Keratinocyte (primary cell): ENCODE measurements at regions not wholly inside any gene's neighbourhood (a gene's known extent, or its start where the extent isn't known, plus 50 kb on each side); places are given as distances from the start of the nearest gene placed in this dataset.

Source experiments
- DNase-seq: peaks from one replicate; pipeline ENCODE4 v3.0.0-alpha.2; 2011; ENCODE audit warnings: low read depth, missing footprints, low spot score
- FAIRE-seq: peaks from 2 replicates; lab custom pipeline; 2011; peaks lifted over from hg19 to GRCh38; lab: Jason Lieb, UNC
- H2AFZ ChIP-seq: 2 replicates; pipeline ENCODE4 v1.6.0; 2012; ENCODE audit warnings: low read length, control low read depth, inconsistent platforms; ENCODE audit not compliant: control insufficient read depth
- H3K27ac ChIP-seq: 2 replicates; pipeline ENCODE4 v1.5.1; 2011; ENCODE audit warnings: low read length; ENCODE audit not compliant: control insufficient read depth, insufficient read depth
- H3K27me3 ChIP-seq: 3 replicates; pipeline ENCODE4 v1.6.0; 2011; ENCODE audit warnings: low read length; ENCODE audit not compliant: control insufficient read depth, insufficient read depth; ENCODE audit errors: extremely low read depth
- H3K36me3 ChIP-seq, 2 experiments: 2 replicates in 1 of 2; 3 replicates in 1 of 2; pipeline ENCODE4 v1.5.1; 2011; ENCODE audit warnings: low read length in 2 of 2, mild to moderate bottlenecking in 1 of 2; ENCODE audit not compliant: control insufficient read depth in 2 of 2, insufficient read depth in 2 of 2; ENCODE audit errors: extremely low read depth in 1 of 2
- H3K4me1 ChIP-seq: 3 replicates; pipeline ENCODE4 v1.5.1; 2011; ENCODE audit warnings: low read length; ENCODE audit not compliant: control insufficient read depth, insufficient read depth; ENCODE audit errors: extremely low read depth
- H3K4me2 ChIP-seq: 3 replicates; pipeline ENCODE4 v1.6.0; 2011; ENCODE audit warnings: low read depth, low read length; ENCODE audit not compliant: control insufficient read depth, insufficient read depth; ENCODE audit errors: extremely low read depth
- H3K4me3 ChIP-seq, 3 experiments: fragments of 200-600 bp in 1 of 3; sonication (generic) in 1 of 3; 2 replicates in 2 of 3; 3 replicates in 1 of 3; pipeline ENCODE4 v1.5.1; 2011 to 2016; ENCODE audit warnings: low read length in 3 of 3, mild to moderate bottlenecking in 3 of 3, control low read depth in 2 of 3, inconsistent platforms in 1 of 3, low read depth in 1 of 3, mixed read lengths in 1 of 3, mixed run types in 1 of 3, moderate library complexity in 1 of 3; ENCODE audit not compliant: control insufficient read depth in 2 of 3, insufficient read depth in 2 of 3; ENCODE audit errors: extremely low read depth in 1 of 3
- H3K79me2 ChIP-seq: 2 replicates; pipeline ENCODE4 v1.6.0; 2012; ENCODE audit warnings: low read length; ENCODE audit not compliant: control insufficient read depth, insufficient read depth
- H3K9ac ChIP-seq: 3 replicates; pipeline ENCODE4 v1.6.0; 2011; ENCODE audit warnings: low read length; ENCODE audit not compliant: control insufficient read depth, insufficient read depth; ENCODE audit errors: extremely low read depth
- H3K9me1 ChIP-seq: 3 replicates; pipeline ENCODE4 v1.6.0; 2011; ENCODE audit warnings: low read length; ENCODE audit not compliant: control insufficient read depth, insufficient read depth; ENCODE audit errors: extremely low read depth
- H3K9me3 ChIP-seq: 2 replicates; pipeline ENCODE4 v1.5.1; 2012; ENCODE audit warnings: low read depth, low read length; ENCODE audit not compliant: control insufficient read depth
- H4K20me1 ChIP-seq: 3 replicates; pipeline ENCODE4 v1.6.0; 2011; ENCODE audit warnings: low read length; ENCODE audit not compliant: control insufficient read depth, insufficient read depth; ENCODE audit errors: extremely low read depth
- EZH2 ChIP-seq: IDR thresholded peaks from one replicate; pipeline ENCODE4 v1.6.1; 2012; ENCODE audit warnings: inconsistent platforms, mild to moderate bottlenecking, low read length, moderate library complexity
- dilution Hi-C: fragments of 300-500 bp; cut with MboI; formaldehyde crosslinking; loops from one replicate; pipeline ENCODE4 v1.7.0; 2020; ENCODE audit warnings: low sequenced_read_pairs; ENCODE audit not compliant: extremely low pct_ligation_motif_present
- TF ChIP-seq, protein P1 (sequence below), 3 experiments: IDR thresholded peaks in 1 of 3; conservative IDR thresholded peaks in 1 of 3; optimal IDR thresholded peaks in 1 of 3; 2 replicates in 2 of 3; 3 replicates in 1 of 3; pipeline versions ENCODE3 to v1.5.1; 2011; ENCODE audit warnings: low read length in 3 of 3, mild to moderate bottlenecking in 3 of 3, moderate library complexity in 2 of 3, control low read depth in 1 of 3, inconsistent platforms in 1 of 3; ENCODE audit not compliant: insufficient read depth in 2 of 3; ENCODE audit errors: extremely low read depth in 1 of 3

DNA sequence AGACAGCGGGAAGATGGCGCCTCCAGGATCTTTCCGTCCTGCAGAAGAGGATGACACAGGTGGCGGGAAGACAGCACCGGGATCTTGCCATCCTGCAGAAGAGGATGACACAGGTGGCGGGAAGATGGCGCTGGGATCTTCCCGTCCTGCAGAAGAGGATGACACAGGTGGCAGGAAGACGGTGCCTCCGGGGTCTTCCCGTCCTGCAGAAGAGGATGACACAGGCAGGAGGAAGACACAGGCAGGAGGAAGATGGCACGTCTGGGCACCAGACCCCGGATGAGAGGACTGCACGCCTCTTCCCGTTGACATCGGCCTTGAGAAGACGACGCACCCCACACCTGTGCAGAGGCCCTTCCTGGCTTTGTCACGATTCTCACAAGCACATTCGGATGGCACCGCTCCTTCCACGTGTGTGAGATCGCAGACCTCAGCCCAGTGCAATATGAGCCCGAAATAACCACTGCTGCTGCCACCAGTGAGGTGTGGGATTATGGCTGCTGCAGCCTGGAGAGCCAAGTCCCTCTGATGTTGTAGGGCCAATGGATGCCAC lies 79.4 kb upstream of the SNTG2 start:
- Histone ChIP-seq H3K4me1 (no peaks in the 10 kb centered on the region), H3K9me3 (peaks cover 11% of the 10 kb centered on the region), H3K9ac (no peak overlapping the region), H3K4me2 (no peak overlapping the region), H3K36me3 (no peaks in the 10 kb centered on the region), H3K4me3 (no peak overlapping the region), H3K79me2 (no peaks in the 10 kb centered on the region), H3K9me1 (no peaks in the 10 kb centered on the region), H2AFZ (no peak overlapping the region), H3K27ac (no peak overlapping the region), H4K20me1 (no peaks in the 10 kb centered on the region), H3K27me3 (no peaks in the 10 kb centered on the region)
- DNase-seq, result no peak
- dilution Hi-C loops, result no loop called here
- no peak for FAIRE-seq
- TF ChIP-seq, protein P1, sequence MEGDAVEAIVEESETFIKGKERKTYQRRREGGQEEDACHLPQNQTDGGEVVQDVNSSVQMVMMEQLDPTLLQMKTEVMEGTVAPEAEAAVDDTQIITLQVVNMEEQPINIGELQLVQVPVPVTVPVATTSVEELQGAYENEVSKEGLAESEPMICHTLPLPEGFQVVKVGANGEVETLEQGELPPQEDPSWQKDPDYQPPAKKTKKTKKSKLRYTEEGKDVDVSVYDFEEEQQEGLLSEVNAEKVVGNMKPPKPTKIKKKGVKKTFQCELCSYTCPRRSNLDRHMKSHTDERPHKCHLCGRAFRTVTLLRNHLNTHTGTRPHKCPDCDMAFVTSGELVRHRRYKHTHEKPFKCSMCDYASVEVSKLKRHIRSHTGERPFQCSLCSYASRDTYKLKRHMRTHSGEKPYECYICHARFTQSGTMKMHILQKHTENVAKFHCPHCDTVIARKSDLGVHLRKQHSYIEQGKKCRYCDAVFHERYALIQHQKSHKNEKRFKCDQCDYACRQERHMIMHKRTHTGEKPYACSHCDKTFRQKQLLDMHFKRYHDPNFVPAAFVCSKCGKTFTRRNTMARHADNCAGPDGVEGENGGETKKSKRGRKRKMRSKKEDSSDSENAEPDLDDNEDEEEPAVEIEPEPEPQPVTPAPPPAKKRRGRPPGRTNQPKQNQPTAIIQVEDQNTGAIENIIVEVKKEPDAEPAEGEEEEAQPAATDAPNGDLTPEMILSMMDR (optimal IDR thresholded peaks at IDR 0.05 in 1 of 3, IDR thresholded peaks at IDR 0.05 in 1 of 3, conservative IDR thresholded peaks at IDR 0.05 in 1 of 3; ENCODE audit: extremely low read depth in 1 of 3, insufficient read depth in 2 of 3, low read length in 3 of 3), result no peak
- no peak for TF ChIP-seq EZH2

GRCh38 chr2:870426-870825 lies 80.2 kb upstream of the SNTG2 start:
- H3K79me2 ChIP-seq, result no peaks in the 10 kb centered on the region
- no peaks in the 10 kb centered on the region for H3K27me3 ChIP-seq
- dilution Hi-C loops, result no loop called here

More at GRCh38 chr2:870426-870825, 80.2 kb upstream of the SNTG2 start:
- Histone ChIP-seq H4K20me1 (no peaks in the 10 kb centered on the region), H3K9me1 (no peaks in the 10 kb centered on the region), H3K4me3 (no peak overlapping the region), H3K36me3 (no peaks in the 10 kb centered on the region), H3K4me1 (no peaks in the 10 kb centered on the region), H3K9ac (no peak overlapping the region), H3K9me3 (peaks cover 7% of the 10 kb centered on the region), H3K27ac (no peak overlapping the region), H2AFZ (no peak overlapping the region), H3K4me2 (no peak overlapping the region)
- FAIRE-seq (no peak), DNase-seq (no peak)
- TF ChIP-seq, protein P1 (optimal IDR thresholded peaks at IDR 0.05 in 1 of 3, IDR thresholded peaks at IDR 0.05 in 1 of 3, conservative IDR thresholded peaks at IDR 0.05 in 1 of 3; ENCODE audit: extremely low read depth in 1 of 3, insufficient read depth in 2 of 3, low read length in 3 of 3), result no peak
- TF ChIP-seq EZH2, result no peak
